SK-N-SH treated with all-trans-retinoic acid at 6 μM for 48 hours (cell line): ENCODE measurements at regions not wholly inside any gene's neighbourhood (a gene's known extent, or its start where the extent isn't known, plus 50 kb on each side); places are given as distances from the start of the nearest gene placed in this dataset.

Experiments used
- ARNTL ChIP-seq: fragments of 450-650 bp; formaldehyde crosslinking; IDR thresholded peaks from 2 replicates; pipeline ENCODE4 v1.5.0; 2020; ENCODE audit warnings: low read depth, mild to moderate bottlenecking, moderate library complexity, borderline replicate concordance
- BACH2 ChIP-seq: fragments of 250-450 bp; sonication (Bioruptor Pico); IDR thresholded peaks from 2 replicates; pipeline ENCODE4 v1.9.0; 2021; ENCODE audit warnings: mild to moderate bottlenecking, borderline replicate concordance
- ESRRG ChIP-seq: fragments of 250-450 bp; sonication (Bioruptor Pico); IDR thresholded peaks from 2 replicates; pipeline ENCODE4 v1.6.1; 2021; ENCODE audit warnings: mild to moderate bottlenecking
- ISL1 ChIP-seq: fragments of 250-450 bp; sonication (Bioruptor Pico); IDR thresholded peaks from 2 replicates; pipeline ENCODE4 v2.1.2; 2022; ENCODE audit warnings: mild to moderate bottlenecking, moderate library complexity
- PPARA ChIP-seq: fragments of 250-450 bp; sonication (Bioruptor Pico); IDR thresholded peaks from 2 replicates; pipeline ENCODE4 v1.5.0; 2020; ENCODE audit warnings: mild to moderate bottlenecking, borderline replicate concordance
- SNAI2 ChIP-seq: fragments of 250-450 bp; sonication (Bioruptor Pico); IDR thresholded peaks from 2 replicates; pipeline ENCODE4 v1.5.0; 2020; ENCODE audit warnings: mild to moderate bottlenecking, moderate library complexity
- ZFP30 ChIP-seq: fragments of 450-650 bp; formaldehyde crosslinking; IDR thresholded peaks from 2 replicates; pipeline ENCODE4 v1.5.0; 2022; ENCODE audit warnings: mild to moderate bottlenecking, moderate library complexity
- TF ChIP-seq, protein P1 (sequence below): fragments of 250-450 bp; sonication (Bioruptor Pico); IDR thresholded peaks from 2 replicates; pipeline ENCODE4 v1.5.1; 2020; ENCODE audit warnings: low read depth, mild to moderate bottlenecking, moderate library complexity
- TF ChIP-seq, protein P2 (sequence below): fragments of 250-450 bp; sonication (Bioruptor Pico); IDR thresholded peaks from 2 replicates; pipeline ENCODE4 v1.8.0; 2020; ENCODE audit warnings: mild to moderate bottlenecking, moderate library complexity, borderline replicate concordance

DNA sequence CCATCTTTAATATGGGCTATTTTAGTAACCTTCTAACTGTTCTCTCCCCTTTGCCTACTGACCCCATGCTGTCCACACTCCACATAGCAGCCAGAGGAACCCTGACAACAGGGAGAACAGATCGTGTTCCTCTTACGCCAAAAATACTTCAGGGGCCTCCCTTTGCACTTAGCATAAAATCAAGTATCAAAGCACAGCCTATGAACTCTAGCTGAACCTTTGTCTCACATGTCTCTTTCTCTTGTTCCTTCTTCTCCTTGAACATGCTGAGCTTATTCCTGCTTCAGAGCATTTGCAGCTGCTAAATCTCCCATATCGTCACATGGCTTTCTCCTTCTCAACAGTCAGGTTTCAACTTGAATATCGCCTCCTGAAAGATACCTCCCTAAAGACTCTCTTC lies 698.8 kb upstream of the C9orf72 start:
- TF ChIP-seq ZFP30 (CRISPR knock-in tag) (no peak), PPARA (no peak), ISL1 (CRISPR knock-in tag) (no peak), SNAI2 (no peak), ARNTL (CRISPR knock-in tag) (no peak), BACH2 (CRISPR knock-in tag) (no peak), ESRRG (no peak)
- TF ChIP-seq, protein P1, sequence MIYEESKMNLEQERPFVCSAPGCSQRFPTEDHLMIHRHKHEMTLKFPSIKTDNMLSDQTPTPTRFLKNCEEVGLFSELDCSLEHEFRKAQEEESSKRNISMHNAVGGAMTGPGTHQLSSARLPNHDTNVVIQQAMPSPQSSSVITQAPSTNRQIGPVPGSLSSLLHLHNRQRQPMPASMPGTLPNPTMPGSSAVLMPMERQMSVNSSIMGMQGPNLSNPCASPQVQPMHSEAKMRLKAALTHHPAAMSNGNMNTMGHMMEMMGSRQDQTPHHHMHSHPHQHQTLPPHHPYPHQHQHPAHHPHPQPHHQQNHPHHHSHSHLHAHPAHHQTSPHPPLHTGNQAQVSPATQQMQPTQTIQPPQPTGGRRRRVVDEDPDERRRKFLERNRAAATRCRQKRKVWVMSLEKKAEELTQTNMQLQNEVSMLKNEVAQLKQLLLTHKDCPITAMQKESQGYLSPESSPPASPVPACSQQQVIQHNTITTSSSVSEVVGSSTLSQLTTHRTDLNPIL, result no peak
- TF ChIP-seq, protein P2, sequence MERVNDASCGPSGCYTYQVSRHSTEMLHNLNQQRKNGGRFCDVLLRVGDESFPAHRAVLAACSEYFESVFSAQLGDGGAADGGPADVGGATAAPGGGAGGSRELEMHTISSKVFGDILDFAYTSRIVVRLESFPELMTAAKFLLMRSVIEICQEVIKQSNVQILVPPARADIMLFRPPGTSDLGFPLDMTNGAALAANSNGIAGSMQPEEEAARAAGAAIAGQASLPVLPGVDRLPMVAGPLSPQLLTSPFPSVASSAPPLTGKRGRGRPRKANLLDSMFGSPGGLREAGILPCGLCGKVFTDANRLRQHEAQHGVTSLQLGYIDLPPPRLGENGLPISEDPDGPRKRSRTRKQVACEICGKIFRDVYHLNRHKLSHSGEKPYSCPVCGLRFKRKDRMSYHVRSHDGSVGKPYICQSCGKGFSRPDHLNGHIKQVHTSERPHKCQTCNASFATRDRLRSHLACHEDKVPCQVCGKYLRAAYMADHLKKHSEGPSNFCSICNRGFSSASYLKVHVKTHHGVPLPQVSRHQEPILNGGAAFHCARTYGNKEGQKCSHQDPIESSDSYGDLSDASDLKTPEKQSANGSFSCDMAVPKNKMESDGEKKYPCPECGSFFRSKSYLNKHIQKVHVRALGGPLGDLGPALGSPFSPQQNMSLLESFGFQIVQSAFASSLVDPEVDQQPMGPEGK (CRISPR knock-in tag), result no peak
